KOPT-K1 (cell line): ENCODE measurements at regions not wholly inside any gene's neighbourhood (a gene's known extent, or its start where the extent isn't known, plus 50 kb on each side); places are given as distances from the start of the nearest gene placed in this dataset.

Experiments used
- H3K27ac ChIP-seq: fragments of 200-600 bp; sonication (generic); 2 replicates; pipeline ENCODE4 v1.5.1; 2016; ENCODE audit warnings: antibody characterized with exemption, mild to moderate bottlenecking, low read depth, low read length; ENCODE audit not compliant: poor library complexity, severe bottlenecking
- H3K36me3 ChIP-seq: fragments of 200-600 bp; sonication (generic); 2 replicates; pipeline ENCODE4 v1.5.1; 2017; ENCODE audit warnings: antibody characterized with exemption, mild to moderate bottlenecking, low read length, moderate library complexity; ENCODE audit not compliant: insufficient read depth
- H3K9me3 ChIP-seq: fragments of 200-600 bp; sonication (generic); 2 replicates; pipeline ENCODE4 v1.5.1; 2017; ENCODE audit warnings: antibody characterized with exemption, low read length, mild to moderate bottlenecking; ENCODE audit not compliant: insufficient read depth, poor library complexity, severe bottlenecking

GRCh38 chr2:40844353-40845277 lies 392.7 kb upstream of the SLC8A1 start:
- H3K36me3 ChIP-seq: no peaks in the 10 kb centered on the region
- no peaks in the 10 kb centered on the region for H3K9me3 ChIP-seq
- H3K27ac ChIP-seq: no peak overlapping the region

- Histone ChIP-seq H3K27ac (no peak overlapping the region), H3K36me3 (no peaks in the 10 kb centered on the region), H3K9me3 (no peaks in the 10 kb centered on the region)
Observed at GRCh38 chr2:40851661-40852060, 399.8 kb upstream of the SLC8A1 start.

- H3K27ac ChIP-seq: no peak overlapping the region
- H3K9me3 ChIP-seq: no peaks in the 10 kb centered on the region
- no peaks in the 10 kb centered on the region for H3K36me3 ChIP-seq
Observed at GRCh38 chr2:40859617-40860016, 407.7 kb upstream of the SLC8A1 start.

- no peaks in the 10 kb centered on the region for H3K9me3 ChIP-seq
- no peaks in the 10 kb centered on the region for H3K36me3 ChIP-seq
- H3K27ac ChIP-seq: no peak overlapping the region
Observed at GRCh38 chr2:40867829-40868228, 415.9 kb upstream of the SLC8A1 start.

GRCh38 chr2:40872580-40872979 lies 420.7 kb upstream of the SLC8A1 start:
- H3K27ac ChIP-seq: no peak overlapping the region
- no peaks in the 10 kb centered on the region for H3K9me3 ChIP-seq
- no peaks in the 10 kb centered on the region for H3K36me3 ChIP-seq

- Histone ChIP-seq H3K36me3 (no peaks in the 10 kb centered on the region), H3K27ac (no peak overlapping the region), H3K9me3 (no peaks in the 10 kb centered on the region)
Observed at GRCh38 chr2:40874380-40874779, 422.5 kb upstream of the SLC8A1 start.

- H3K27ac ChIP-seq: no peak overlapping the region
- no peaks in the 10 kb centered on the region for H3K9me3 ChIP-seq
- no peaks in the 10 kb centered on the region for H3K36me3 ChIP-seq
Observed at GRCh38 chr2:40877734-40878288, 425.9 kb upstream of the SLC8A1 start.

GRCh38 chr2:40879305-40879704 lies 427.4 kb upstream of the SLC8A1 start:
- Histone ChIP-seq H3K9me3 (no peaks in the 10 kb centered on the region), H3K27ac (no peak overlapping the region), H3K36me3 (no peaks in the 10 kb centered on the region)

GRCh38 chr2:40886100-40886499 lies 434.2 kb upstream of the SLC8A1 start:
- no peaks in the 10 kb centered on the region for H3K9me3 ChIP-seq
- H3K27ac ChIP-seq: no peak overlapping the region
- H3K36me3 ChIP-seq: no peaks in the 10 kb centered on the region

GRCh38 chr2:40886655-40887054 lies 434.8 kb upstream of the SLC8A1 start:
- Histone ChIP-seq H3K9me3 (no peaks in the 10 kb centered on the region), H3K36me3 (no peaks in the 10 kb centered on the region), H3K27ac (no peak overlapping the region)

- Histone ChIP-seq H3K36me3 (no peaks in the 10 kb centered on the region), H3K27ac (no peak overlapping the region)
Observed at GRCh38 chr2:40896358-40896757, 444.5 kb upstream of the SLC8A1 start.

GRCh38 chr2:40914666-40915065 lies 462.8 kb upstream of the SLC8A1 start:
- no peaks in the 10 kb centered on the region for H3K36me3 ChIP-seq

More at GRCh38 chr2:40896358-40896757, 444.5 kb upstream of the SLC8A1 start:
- H3K9me3 ChIP-seq: no peaks in the 10 kb centered on the region

GRCh38 chr2:40915651-40916050 lies 463.8 kb upstream of the SLC8A1 start:
- Histone ChIP-seq H3K36me3 (no peaks in the 10 kb centered on the region), H3K27ac (no peak overlapping the region), H3K9me3 (no peaks in the 10 kb centered on the region)

More at GRCh38 chr2:40914666-40915065, 462.8 kb upstream of the SLC8A1 start:
- no peak overlapping the region for H3K27ac ChIP-seq
- no peaks in the 10 kb centered on the region for H3K9me3 ChIP-seq

- H3K27ac ChIP-seq: no peak overlapping the region
- H3K36me3 ChIP-seq: no peaks in the 10 kb centered on the region
Observed at GRCh38 chr2:40935349-40935748, 483.5 kb upstream of the SLC8A1 start.

GRCh38 chr2:40937284-40937683 lies 485.4 kb upstream of the SLC8A1 start:
- H3K27ac ChIP-seq: no peak overlapping the region
- H3K36me3 ChIP-seq: no peaks in the 10 kb centered on the region
- no peaks in the 10 kb centered on the region for H3K9me3 ChIP-seq

More at GRCh38 chr2:40935349-40935748, 483.5 kb upstream of the SLC8A1 start:
- no peaks in the 10 kb centered on the region for H3K9me3 ChIP-seq

- H3K9me3 ChIP-seq: no peaks in the 10 kb centered on the region
- no peak overlapping the region for H3K27ac ChIP-seq
- no peaks in the 10 kb centered on the region for H3K36me3 ChIP-seq
Observed at GRCh38 chr2:40953341-40953740, 501.5 kb upstream of the SLC8A1 start.
